NCI-H446 treated with DMSO at 0.1 percent for 48 hours (cell line): ENCODE measurements at regions not wholly inside any gene's neighbourhood (a gene's known extent, or its start where the extent isn't known, plus 50 kb on each side); places are given as distances from the start of the nearest gene placed in this dataset.

Source experiments
- DNase-seq: peaks from one replicate; lab custom pipeline; 2025; lab: John Stamatoyannopoulos, UW

DNA sequence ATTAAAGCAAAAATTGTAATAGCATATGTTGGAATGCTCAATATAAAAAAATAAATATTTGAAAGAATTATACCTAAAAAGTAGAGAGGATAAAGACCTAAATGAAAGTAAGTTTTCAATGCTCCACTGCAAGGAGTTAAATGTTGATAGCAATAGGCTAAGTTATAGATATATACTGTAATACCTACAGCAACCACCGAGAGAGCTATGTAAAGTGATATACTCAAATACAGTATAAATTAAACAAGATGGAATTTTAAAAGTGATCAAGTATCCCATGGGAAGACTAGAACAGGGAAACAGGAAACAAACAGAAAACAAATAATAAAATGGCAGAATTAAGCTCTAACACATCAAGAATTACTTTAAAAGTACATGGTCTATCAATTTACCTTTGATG is 73.9 kb downstream of the CASP3 start:
- DNase-seq, result no peak

DNA sequence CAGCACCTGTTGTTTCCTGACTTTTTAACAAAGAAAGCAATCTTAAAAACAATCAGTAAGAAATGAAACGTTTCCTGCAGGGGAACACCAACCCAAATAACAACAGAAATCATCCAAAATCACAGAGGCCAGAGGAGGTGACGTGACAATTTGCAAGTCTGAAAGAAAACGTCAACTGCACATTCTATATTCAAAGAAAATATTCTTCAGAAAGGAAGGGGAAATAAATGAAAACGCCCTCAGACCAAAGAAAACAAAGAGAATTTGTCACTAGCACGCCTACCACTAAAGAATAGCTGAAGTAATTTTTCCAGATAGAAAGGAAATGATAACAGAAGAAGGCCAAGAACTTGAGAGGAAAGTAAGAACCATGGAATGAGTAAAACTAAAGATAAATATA is 74.4 kb downstream of the CASP3 start:
- DNase-seq, result no peak

DNA sequence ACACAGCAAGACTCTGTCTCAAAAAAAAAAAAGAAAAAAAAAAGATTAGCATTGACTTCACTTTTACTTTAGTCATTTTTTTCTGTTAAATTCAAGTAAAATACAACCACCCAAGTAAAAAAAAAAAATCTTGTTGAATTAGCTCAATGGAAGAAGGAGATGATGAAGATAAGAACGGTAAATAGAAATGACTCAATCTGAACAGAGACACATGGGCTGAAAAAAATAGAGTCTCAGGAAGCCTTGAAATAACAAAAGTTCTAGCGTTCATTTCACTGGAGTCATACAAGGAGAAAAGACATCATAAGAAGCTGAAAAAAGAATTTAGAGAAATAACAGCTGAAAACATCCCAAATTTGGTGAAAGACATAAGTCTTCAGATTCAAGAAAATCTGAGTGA is 75.5 kb downstream of the CASP3 start:
- no peak for DNase-seq

DNA sequence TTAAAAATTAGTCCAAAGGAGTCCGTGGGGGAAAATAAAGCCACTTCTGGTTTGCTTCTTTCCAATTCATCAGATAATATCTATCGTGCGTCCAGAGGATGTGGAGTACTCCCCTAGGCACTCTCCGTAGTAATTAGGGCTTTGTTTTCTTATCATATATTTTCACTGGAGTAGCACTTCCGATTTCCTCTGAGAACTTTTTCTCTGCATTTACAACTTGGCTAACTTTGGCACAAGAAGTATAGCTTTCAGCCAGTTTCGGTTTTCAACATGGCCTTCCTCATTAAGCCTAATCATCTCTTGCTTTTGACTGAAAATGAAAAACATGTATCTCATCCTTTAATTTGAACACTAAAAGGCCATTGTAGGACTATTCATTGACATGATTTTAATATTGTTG is 80.5 kb downstream of the CASP3 start:
- DNase-seq, result no peak

DNA sequence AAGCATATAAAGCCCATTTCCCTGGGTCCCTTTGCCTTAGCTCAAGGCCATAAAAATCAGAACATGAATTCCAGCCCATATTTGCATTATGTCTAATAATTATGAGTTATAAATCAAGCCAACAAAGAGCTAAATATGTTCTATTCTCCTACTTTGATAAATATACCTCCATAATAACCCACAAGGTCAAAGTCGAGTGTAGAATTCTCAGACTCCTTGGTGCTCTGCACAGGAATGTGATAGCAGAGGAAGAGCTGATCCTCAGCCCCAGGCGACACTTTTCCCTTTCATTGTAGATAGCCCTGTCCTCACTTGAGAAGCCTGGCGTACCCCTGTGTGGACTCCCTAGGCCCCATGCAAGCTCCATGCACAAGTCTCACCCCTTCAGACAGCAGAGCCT is 85.6 kb downstream of the CASP3 start:
- no peak for DNase-seq

DNA sequence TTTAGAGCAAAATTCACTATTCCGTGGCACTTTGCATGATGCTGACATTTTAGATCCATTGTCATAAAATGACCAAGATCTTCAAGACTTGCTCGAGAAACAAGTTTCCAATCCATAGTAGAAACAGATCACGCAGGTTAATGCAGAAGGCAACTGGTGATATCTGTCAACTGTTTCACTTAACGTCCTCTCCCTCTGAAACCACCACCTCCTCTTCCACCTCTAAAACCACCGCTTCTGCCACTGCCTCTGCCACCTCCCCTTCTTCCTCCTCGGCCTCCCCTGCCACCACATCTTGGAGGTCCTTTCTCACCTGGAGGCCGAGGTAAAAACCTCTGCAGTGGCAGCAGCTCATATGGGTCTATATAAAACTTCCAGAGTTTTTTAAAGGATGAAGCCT is 84.6 kb upstream of the IRF2 start:
- DNase-seq, result no peak

DNA sequence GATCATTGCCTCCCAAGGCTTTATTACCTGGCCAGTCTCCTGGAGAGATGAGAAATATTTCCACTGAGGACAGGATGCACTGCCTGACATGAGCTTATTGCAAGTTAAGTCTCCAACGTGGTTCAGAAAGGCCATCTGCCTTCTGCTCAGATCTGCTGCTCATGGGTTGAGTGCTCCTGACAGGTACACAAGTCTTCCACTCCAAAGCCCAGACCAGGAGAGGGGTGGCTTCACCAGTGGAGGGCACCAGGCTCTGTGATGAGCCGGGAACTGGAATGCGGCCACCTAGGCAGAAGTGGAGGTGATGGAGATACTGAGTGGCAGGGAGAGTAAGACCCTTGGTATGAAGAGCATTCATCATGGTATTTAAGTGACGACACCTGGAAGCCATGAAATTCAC is 79.5 kb upstream of the IRF2 start:
- no peak for DNase-seq

DNA sequence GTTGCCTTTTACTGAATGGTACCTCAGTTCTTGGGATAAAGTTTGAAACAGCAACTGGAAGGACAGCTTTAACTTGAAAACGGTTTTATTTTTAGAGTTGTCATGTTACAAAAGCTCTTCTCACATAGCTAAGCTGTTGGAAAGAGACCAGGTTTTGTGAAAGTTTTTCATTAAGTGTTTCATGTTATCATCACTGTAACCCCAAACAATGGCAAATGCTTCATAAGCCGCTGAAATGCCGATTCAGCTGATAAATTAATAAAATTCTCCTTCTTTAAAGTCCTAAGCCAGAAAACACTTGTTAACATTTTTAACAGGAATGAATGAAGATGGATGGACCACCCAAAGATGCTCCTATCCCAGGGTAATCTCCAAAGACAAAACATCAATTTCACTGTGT is 76.1 kb upstream of the IRF2 start:
- no peak for DNase-seq

DNA sequence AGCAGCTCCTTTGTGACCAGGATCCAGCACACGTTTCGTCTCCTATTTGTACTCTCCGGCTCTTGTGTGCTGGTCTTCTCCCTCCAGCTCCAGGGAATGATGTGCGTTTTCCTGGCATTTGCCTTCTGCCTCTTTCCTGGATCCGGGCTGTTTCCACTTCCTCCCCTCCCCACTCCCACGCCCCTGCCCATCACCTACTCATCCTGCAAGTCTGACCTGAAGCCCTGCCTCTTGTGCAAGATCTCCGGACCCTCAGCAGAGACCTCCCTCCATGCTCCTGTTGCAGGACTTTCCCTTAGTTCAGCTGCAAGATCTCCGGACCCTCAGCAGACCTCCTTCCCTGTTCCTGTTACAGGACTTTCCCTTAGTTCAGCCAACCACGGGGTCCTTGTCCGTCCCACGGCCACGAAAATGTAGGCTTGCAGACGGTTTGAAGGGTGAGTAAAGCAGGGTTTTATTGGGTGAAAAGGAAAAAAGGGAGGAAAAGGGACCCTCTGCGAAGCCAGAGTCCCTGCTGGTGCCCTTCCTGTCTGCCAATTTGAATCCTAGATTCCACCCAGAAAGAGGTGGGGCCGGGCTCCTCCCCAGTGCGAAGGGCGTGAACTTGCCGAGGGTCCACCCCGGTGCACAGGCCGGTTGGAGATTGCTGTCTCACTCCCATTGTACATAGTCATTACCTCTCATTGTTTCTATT is 74.4 kb upstream of the IRF2 start:
- no peak for DNase-seq

DNA sequence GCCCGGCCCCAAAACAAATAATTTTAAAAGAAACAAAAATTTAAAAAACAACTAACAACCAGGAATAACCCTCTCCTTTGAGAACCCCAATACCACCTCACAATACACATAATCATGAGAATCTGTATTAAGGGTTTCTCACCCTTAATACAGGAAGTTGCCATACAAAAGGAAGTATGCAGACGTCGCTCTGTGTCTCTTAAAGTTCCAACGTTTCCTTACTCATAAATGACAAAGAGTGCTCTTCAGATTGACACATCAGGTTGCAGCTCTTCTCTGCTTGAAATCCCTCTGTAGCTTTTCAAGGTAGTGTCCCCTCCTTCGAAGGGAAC is 73.9 kb upstream of the IRF2 start:
- no peak for DNase-seq

DNA sequence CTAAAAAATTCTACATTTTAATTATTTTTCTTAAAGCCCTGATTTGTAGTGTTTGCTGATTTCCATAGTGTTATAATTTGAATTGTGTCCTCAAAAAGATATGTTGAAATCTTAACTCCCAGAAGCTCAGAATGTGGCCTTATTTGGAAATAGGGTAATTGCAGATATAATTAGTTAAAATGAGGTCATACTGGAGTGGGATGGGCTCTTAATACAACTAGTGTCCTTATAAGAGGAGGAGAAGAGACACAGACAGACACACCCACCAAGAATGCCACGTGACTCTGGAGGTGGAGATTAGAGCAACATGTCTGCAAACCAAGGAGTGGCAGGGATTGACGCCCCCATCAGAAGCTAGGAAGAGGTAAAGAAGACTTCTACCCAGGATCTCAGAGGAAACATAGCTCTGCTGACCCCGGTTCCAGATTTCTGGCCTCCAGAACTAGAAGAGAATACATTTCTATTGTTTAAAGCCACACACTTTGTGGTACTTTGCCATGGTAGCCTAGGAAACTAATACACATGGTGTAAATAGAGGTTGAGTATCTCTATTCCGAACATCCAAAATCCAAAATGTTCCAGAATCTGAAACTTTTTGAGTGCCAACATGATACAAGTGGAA is 70.5 kb upstream of the IRF2 start:
- DNase-seq, result no peak

DNA sequence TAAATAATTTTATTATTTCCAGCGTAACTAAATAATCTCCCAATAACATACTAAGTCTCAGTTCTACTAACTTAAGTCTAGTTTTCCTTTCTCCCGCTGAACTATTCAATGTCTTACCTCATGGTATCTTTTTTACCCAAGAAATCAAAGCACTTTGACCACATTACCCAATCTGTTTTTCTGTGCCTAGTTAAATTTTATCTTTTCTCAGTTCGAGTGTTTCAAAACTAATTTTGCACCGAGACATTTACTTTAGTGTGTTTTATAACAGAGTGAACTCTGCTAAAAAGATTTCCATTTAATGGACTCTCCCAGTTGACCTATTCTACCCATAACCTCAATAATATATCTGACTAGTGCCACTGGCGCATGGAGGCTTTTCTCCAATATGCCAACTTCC is 67.6 kb upstream of the IRF2 start:
- DNase-seq, result no peak

DNA sequence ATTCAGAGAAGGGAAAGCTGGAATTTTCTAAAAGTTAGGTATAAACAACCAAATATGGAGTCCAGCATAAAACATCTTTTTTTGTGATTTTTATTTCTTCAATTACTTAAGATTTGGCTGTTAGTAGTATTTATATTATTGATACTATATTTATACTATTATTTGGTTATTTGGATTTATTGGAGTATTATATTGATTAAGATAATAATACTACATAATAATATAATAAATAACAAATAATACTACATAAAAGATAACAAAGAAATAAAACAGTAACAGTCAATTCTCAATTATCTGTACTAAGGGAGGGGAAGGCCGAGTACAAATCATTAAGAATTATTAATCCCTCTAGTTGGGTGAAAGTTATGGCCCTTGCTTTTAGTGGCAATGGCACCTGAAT is 66.0 kb upstream of the IRF2 start:
- DNase-seq, result no peak

DNA sequence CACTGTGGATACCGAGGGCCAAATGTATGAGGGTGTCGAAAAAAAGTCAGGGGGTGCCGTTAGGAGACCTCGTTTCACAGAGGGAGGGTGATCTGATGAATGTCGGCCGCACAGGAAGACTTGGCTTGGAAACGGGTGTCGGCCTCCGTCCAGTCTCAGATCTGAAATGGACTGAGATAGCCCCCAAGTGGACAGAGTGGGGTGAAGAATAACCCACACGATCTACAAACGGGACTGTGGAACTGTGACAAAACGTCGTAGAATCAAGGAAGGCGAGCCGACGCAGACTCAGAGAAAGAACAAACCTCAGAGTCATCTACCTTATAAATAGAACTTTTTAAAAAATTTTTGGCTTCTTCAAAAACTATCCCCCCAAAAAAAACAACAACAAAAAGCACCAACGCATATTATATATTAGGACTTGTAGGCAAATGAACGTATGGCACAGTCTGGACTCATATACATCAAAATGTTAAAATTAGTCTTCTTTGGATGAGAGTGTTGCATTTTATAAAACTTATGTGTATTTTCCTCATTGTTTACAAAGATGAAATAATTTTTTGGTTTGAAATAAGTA is 63.8 kb upstream of the IRF2 start:
- no peak for DNase-seq

DNA sequence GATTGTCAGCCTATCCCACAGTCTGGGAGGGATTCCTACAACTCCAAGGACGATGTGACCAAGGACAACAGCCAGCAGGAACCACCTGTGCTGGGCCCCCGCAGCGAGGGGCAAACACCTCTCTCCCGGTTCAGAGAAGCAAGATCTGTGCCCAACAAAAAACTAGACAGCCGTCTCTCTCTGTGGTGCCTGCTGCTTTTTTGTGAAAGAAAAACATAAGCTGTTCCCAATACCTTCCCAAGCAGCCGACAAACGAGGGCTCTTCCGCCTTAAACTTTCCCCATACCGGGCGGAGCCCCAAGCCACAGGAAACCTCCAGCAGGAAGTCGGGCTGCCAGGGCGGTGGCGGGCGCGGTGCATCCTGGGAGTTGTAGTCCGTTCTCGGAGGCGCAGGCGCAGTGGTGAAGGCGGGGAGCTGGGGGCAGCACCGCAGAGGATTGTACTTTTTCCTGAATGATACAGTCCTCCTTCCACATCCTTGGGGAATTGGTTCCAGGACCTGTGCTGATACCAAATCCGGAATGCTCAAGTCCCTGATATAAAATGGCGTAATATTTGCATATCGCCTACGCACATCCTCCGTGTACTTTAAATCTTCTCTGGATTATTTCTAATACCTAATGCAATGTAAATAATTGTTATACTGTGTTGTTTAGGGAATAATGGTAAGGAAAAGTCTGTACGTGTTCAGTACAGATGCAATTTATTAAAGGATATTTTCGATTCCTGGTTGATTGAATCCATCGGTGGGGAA is 63.1 kb upstream of the IRF2 start:
- DNase-seq, result peak; percentile 88

DNA sequence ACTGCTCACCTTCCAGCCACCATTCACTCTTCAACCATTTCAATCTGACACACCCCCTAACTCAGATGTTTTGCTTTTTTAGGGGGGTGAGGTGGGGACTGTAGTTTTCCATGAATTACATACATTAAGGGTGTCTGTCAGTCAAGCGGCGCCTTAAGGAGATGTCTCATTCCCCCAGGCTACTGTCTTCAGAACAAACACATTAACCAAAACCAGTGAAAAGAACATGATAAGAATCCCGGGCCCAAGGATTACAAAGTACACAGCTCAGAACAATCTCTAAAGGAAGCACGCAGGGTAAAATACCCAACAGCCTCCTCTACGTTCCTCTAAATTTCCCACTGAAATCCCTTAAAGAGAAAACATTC is 62.5 kb upstream of the IRF2 start:
- DNase-seq, result no peak

DNA sequence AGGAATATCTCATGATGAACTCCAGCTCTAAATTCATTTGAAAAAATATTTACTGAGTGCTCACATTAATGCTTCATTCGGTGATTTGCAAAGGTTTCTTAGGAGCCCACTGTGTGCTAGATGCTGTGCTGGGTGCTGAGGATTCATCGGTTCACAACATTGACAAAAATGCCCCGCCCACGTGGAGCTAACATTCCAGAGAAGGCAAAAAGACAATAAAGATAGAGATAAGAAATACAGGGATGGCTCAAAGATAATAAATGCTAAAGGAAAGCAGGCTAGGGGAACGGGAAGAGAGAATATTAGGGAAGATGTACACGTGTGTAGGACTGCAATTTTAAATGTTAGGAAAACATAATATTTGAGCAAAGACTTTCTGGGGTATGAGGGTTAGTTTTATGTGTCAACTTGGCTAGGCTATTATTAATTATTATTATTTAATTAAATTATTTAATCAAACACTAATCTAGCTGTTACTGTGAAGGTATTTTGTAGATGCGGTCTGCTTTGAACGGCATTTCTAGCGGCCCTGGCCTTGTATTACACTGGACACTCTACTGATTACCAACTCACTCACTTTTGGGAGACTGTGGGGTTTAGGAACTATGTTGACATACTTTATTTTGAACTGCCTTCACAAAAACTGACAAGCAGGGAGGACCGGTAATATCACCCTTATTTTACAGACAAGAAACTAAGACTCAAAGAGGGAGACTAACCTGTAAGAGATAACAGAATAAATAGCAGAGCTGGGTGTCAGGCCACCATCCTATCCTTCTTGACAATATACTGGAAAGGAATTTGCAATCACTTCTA is 61.9 kb upstream of the IRF2 start:
- no peak for DNase-seq

DNA sequence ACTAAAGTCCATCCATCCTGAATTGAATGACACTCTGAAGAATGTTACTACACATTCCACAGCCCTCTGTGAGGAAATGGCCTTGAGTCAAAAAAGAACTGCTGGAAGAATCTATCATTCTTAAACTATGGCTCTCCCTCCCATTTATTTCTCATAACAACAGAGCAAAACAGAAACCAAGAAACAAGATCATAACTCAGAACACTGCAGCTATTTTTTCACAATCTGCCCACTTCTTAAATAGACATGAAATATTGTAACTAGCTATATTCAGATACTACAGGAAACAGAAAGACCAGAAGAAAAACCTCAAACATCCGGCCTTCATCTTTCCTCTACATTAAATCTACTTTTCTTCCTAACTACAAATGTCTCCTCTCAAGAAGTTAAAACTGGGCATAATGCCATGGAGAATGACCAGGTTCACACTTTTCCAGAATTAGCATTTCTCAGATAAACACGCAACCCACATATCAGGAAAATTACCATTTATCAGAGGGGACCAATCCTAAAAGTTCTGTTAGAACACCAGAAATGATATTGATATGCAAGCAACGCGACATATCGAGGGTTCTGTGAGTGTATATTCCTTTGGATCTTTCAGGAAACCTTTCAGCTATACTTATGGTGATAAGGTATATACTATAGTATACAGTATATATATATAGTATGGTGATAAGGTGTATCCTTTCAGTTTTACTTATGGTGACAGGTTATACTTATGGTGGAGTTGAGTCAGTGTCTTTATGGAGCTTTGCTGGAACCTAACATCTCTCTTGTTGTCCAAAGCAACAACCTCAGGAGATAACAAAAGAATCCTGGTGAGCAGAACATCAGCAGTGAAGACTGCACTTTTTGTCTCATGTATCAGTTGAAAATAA is 60.4 kb upstream of the IRF2 start:
- no peak for DNase-seq

DNA sequence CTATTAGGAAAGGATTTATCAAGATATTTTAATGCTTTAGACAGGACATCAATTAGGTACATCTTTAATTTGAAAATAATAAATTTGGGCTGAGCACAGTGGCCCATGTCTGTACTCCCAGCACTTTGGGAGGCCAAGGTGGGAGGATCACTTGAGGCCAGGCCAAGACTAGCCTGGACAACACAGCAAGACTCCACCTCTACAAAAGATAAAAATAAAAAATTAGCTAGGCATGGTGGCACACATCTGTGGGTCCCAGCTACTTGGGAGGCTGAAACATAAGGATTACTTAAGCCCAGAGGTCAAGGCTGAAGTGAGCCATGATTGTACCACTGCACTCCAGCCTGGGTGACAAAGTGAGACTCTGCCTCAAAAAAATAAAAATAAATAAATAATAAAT is 59.6 kb upstream of the IRF2 start:
- DNase-seq, result no peak

DNA sequence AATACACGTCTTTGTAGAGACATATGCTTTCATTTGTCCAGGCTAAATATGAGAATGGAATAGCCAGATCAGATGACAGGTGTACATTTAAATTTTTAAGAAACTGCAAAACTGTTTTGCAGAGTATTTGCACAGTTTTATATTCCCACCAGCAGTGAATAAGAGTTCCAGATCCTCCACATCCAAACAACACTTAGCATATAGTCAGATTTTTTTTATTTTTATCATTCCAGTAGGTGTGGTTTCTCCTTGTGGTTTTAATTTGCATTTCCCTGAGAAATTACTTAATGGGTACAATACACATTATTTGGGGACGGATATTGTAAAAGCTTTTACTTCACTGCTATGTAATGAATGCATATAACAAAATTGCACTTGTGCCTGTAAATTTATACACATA is 56.7 kb upstream of the IRF2 start:
- DNase-seq, result no peak

DNA sequence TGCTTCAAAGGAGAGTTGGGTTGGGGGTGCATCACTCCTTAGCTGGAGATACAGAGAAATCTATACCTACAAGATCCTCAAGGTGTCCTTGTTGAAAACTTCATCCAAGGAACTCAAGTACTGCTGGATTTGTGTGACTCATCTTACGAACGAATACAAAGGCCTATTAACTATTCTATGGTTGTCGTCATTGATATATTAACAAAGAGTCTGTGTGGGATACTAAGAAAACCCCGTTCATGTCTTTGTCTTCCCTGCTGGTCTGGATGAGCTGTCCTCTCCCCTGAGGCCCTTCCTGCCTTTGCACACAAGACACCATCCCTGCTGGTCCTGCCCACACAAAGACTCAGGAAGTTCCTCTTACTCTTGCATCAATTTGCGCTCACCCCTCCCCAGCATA is 54.9 kb upstream of the IRF2 start:
- no peak for DNase-seq

DNA sequence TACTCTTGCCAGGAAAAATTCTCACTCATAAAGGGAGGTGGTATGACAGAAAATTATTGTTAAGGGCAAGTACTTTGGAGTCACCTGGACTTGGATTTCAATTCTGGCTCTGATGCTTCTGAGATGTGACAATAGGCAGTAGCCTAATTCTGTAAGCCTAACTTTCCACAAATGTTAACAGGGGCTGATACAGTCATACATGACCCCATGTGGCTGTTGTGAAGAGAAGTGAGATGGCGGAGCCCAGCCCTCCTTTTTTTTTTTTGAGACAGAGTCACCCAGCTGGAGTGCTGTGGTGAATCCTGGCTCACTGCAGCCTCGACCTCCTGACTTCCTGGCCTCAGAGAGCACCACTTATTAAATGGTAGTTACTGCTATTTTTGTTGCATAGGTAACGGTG is 54.4 kb upstream of the IRF2 start:
- no peak for DNase-seq
